Colonic mucosa (tissue), 4 donors: ENCODE measurements at regions not wholly inside any gene's neighbourhood (a gene's known extent, or its start where the extent isn't known, plus 50 kb on each side); places are given as distances from the start of the nearest gene placed in this dataset.

Source experiments
- DNase-seq: peaks from one replicate; pipeline ENCODE4 v3.0.0-alpha.2; 2020
- H3K27ac ChIP-seq: fragments of 200-600 bp; one replicate; pipeline ENCODE4 v1.8.0; 2021
- H3K27me3 ChIP-seq: fragments of 200-600 bp; one replicate; pipeline ENCODE4 v1.8.0; 2021
- H3K36me3 ChIP-seq: fragments of 200-600 bp; one replicate; pipeline ENCODE4 v1.8.0; 2021
- H3K4me1 ChIP-seq: fragments of 200-600 bp; one replicate; pipeline ENCODE4 v1.8.0; 2021; ENCODE audit warnings: mild to moderate bottlenecking
- H3K4me3 ChIP-seq: fragments of 200-600 bp; one replicate; pipeline ENCODE4 v1.8.0; 2021
- H3K9ac ChIP-seq, 2 donors: one replicate each; pipeline ENCODE4 v1.7.0; 2013; ENCODE audit warnings: control low read depth in 2 of 2, low read depth in 2 of 2, low read length in 2 of 2
- H3K9me3 ChIP-seq: fragments of 200-600 bp; one replicate; pipeline ENCODE4 v1.8.0; 2021
- CTCF ChIP-seq: fragments of 200-600 bp; IDR thresholded peaks from one replicate; pipeline ENCODE4 v1.8.0; 2022; ENCODE audit warnings: antibody characterized with exemption, mild to moderate bottlenecking
- intact Hi-C: fragments of 100-400 bp; cut with DNase I; formaldehyde crosslinking; loops from one replicate; pipeline ENCODE4 v1.14.1; 2022
- donor health status: healthy.
- donor health status: DM: no; HTN: no; CAD: no.
- donor health status: DM: no; HTN: no; CAD: no.

- no peak overlapping the region for H3K9ac ChIP-seq
- H3K27me3 ChIP-seq: no peaks in the 10 kb centered on the region
- intact Hi-C loops: no loop called here
- H3K9me3 ChIP-seq: no peaks in the 10 kb centered on the region
- no peak overlapping the region for H3K4me3 ChIP-seq
- no peak overlapping the region for H3K27ac ChIP-seq
- no peaks in the 10 kb centered on the region for H3K36me3 ChIP-seq
- no peaks in the 10 kb centered on the region for H3K4me1 ChIP-seq
- DNase-seq: no peak
- TF ChIP-seq CTCF: no peak
These were observed 512.1 kb downstream of the MAN2A1 start for GRCh38 chr5:110201791-110202190.

- TF ChIP-seq CTCF: no peak
- H3K4me1 ChIP-seq: no peaks in the 10 kb centered on the region
- no peak overlapping the region for H3K9ac ChIP-seq
- no peaks in the 10 kb centered on the region for H3K9me3 ChIP-seq
- H3K27ac ChIP-seq: no peak overlapping the region
- H3K27me3 ChIP-seq: no peaks in the 10 kb centered on the region
- intact Hi-C loops: no loop called here
- no peak for DNase-seq
- H3K36me3 ChIP-seq: no peaks in the 10 kb centered on the region
- H3K4me3 ChIP-seq: no peak overlapping the region
These were observed 513.9 kb downstream of the MAN2A1 start for GRCh38 chr5:110203661-110204060.

- Histone ChIP-seq H3K4me3 (no peak overlapping the region), H3K27ac (no peak overlapping the region), H3K27me3 (no peaks in the 10 kb centered on the region), H3K9ac (no peak overlapping the region), H3K9me3 (no peaks in the 10 kb centered on the region), H3K36me3 (no peaks in the 10 kb centered on the region), H3K4me1 (no peaks in the 10 kb centered on the region)
- intact Hi-C loops: no loop called here
- no peak for DNase-seq
- TF ChIP-seq CTCF: no peak
These were observed 517.1 kb downstream of the TMEM232 start for GRCh38 chr5:110209401-110209800.

- H3K36me3 ChIP-seq: no peaks in the 10 kb centered on the region
These were observed 507.5 kb downstream of the TMEM232 start for GRCh38 chr5:110218981-110219380.

GRCh38 chr5:110219769-110220168 lies 506.7 kb downstream of the TMEM232 start:
- H3K27ac ChIP-seq: no peak overlapping the region
- H3K9ac ChIP-seq: no peak overlapping the region
- intact Hi-C loops: no loop called here
- H3K4me1 ChIP-seq: no peaks in the 10 kb centered on the region
- no peak for TF ChIP-seq CTCF
- DNase-seq: no peak
- no peaks in the 10 kb centered on the region for H3K36me3 ChIP-seq
- H3K9me3 ChIP-seq: no peaks in the 10 kb centered on the region
- no peaks in the 10 kb centered on the region for H3K27me3 ChIP-seq
- no peak overlapping the region for H3K4me3 ChIP-seq

More at GRCh38 chr5:110218981-110219380, 507.5 kb downstream of the TMEM232 start:
- no peak for TF ChIP-seq CTCF
- intact Hi-C loops: no loop called here
- H3K9me3 ChIP-seq: no peaks in the 10 kb centered on the region
- H3K4me1 ChIP-seq: no peaks in the 10 kb centered on the region
- H3K9ac ChIP-seq: no peak overlapping the region
- DNase-seq: no peak
- H3K27ac ChIP-seq: no peak overlapping the region
- no peak overlapping the region for H3K4me3 ChIP-seq
- no peaks in the 10 kb centered on the region for H3K27me3 ChIP-seq

- Histone ChIP-seq H3K9ac (no peak overlapping the region), H3K9me3 (no peaks in the 10 kb centered on the region), H3K4me1 (no peaks in the 10 kb centered on the region), H3K36me3 (no peaks in the 10 kb centered on the region), H3K27me3 (no peaks in the 10 kb centered on the region), H3K27ac (no peak overlapping the region), H3K4me3 (no peak overlapping the region)
- DNase-seq: no peak
- TF ChIP-seq CTCF: no peak
- intact Hi-C loops: no loop called here
These were observed 505.4 kb downstream of the TMEM232 start for GRCh38 chr5:110221036-110221435.
